GM21423 (cell line): ENCODE measurements at regions not wholly inside any gene's neighbourhood (a gene's known extent, or its start where the extent isn't known, plus 50 kb on each side); places are given as distances from the start of the nearest gene placed in this dataset.

ENCODE experiments used
- ATAC-seq: cut with Tn5 transposase; IDR thresholded peaks from one replicate; pipeline ENCODE4 v1.9.1; 2021; ENCODE audit warnings: mild to moderate bottlenecking, moderate library complexity; ENCODE audit not compliant: unreplicated experiment

GRCh38 chr2:117762454-117762853, 52.0 kb upstream of the DDX18 start:
- ATAC-seq = no peak

GRCh38 chr2:117763804-117764203, 50.7 kb upstream of the DDX18 start:
- no peak for ATAC-seq
